Breast epithelium (tissue), 4 donors: ENCODE measurements at regions not wholly inside any gene's neighbourhood (a gene's known extent, or its start where the extent isn't known, plus 50 kb on each side); places are given as distances from the start of the nearest gene placed in this dataset.

Experiments used
- DNase-seq, 2 donors: peaks; one replicate each; pipeline ENCODE4 v3.0.0-alpha.2; 2019; ENCODE audit warnings: low spot score in 2 of 2
- H3K27ac ChIP-seq, 2 donors: fragments of 200-600 bp; sonication (generic) in 1 of 2; one replicate each; pipeline ENCODE4 v1.5.1; 2016 to 2019; ENCODE audit warnings: mild to moderate bottlenecking in 1 of 2
- H3K27me3 ChIP-seq, 2 donors: fragments of 200-600 bp; sonication (generic) in 1 of 2; one replicate each; pipeline versions ENCODE4 v1.5.1 to v1.6.0; 2017 to 2019; ENCODE audit warnings: control low read depth in 1 of 2, mild to moderate bottlenecking in 1 of 2
- H3K36me3 ChIP-seq: fragments of 200-600 bp; one replicate; pipeline ENCODE4 v1.5.1; 2019
- H3K4me1 ChIP-seq, 2 donors: fragments of 200-600 bp; sonication (generic); one replicate each; pipeline ENCODE4 v1.5.1; 2016 to 2019; ENCODE audit warnings: control low read depth in 1 of 2
- H3K4me3 ChIP-seq, 3 donors: fragments of 200-600 bp; sonication (generic); 1 replicate in 2 of 3; 2 replicates in 1 of 3; pipeline ENCODE4 v1.5.1; 2016 to 2019; ENCODE audit warnings: mild to moderate bottlenecking in 3 of 3, moderate library complexity in 2 of 3
- H3K9me3 ChIP-seq, 2 donors: fragments of 200-600 bp; sonication (generic) in 1 of 2; one replicate each; pipeline ENCODE4 v1.5.1; 2016 to 2019; ENCODE audit warnings: control low read depth in 1 of 2
- POLR2A ChIP-seq: fragments of 450-650 bp; IDR thresholded peaks from one replicate; pipeline ENCODE4 v1.6.1; 2016; ENCODE audit warnings: antibody characterized with exemption, mild to moderate bottlenecking, moderate library complexity
- POLR2AphosphoS5 ChIP-seq, 3 donors: sonication (generic); formaldehyde crosslinking; IDR thresholded peaks; one replicate each; pipeline ENCODE4 v1.6.1; 2017; ENCODE audit warnings: antibody characterized with exemption in 3 of 3
- intact Hi-C: fragments of 100-400 bp; cut with DNase I; formaldehyde crosslinking; loops from one replicate; pipeline ENCODE4 v1.15.1; 2023; ENCODE audit warnings: low total_unique reads
- TF ChIP-seq, protein P1 (sequence below), 3 donors: fragments of 450-650 bp; IDR thresholded peaks; one replicate each; pipeline ENCODE4 v1.5.1; 2016 to 2017; ENCODE audit warnings: antibody characterized with exemption in 3 of 3, mild to moderate bottlenecking in 3 of 3, moderate library complexity in 3 of 3

DNA sequence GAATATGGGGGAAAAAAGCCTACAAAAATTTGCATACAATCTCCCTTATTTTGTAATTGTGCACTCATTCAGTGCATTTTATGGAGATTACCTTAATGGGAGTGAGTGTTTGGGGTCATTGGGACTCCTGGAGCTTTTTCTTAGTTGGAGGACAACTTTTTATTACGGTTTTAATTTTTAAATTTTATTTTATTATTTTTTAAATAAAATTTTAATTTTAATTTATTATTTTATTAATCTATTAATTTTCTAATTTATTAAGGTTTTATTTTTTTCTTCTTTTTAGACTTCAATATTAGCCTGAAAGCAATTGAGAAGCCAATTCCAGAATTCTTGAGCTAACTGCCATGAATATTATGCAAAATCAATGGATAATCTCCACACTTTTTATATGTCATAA lies 355.0 kb downstream of the SOCS6 start:
- intact Hi-C loops = loop anchor here (2.0 kb wide), 1 partner anchor 45 kb away; no protein-coding TSS in a partner anchor

DNA sequence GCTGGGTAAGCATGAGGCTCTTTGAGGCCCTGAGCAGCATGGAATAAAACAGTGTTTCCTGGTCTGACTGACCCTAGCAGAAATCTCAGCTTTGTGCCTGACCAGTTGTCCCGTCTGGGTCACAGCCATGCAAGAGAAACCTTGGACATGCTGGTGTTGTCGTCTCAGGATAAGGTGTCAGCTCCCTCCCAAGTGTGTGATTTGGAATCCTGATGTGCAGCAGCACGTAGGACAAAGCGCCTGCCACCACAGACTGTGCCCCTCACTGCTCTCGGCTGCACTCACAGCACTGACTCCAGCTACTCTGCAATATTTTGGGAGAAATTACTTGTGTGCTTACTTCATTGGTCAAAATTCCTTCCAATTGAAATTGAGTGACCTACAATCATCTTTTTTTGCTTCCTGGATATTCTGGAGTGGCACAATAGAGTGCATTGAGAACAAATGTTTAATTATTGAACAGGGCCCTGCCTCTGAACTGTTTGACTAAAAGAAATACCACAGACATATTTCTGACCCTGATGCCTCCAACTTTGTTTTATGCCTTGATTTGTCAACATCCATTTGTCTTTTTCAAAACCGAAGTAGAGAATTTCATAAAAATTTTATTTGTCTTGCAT lies 352.4 kb downstream of the SOCS6 start:
- Histone ChIP-seq H3K4me1 (no peaks in the 10 kb centered on the region), H3K4me3 (no peak overlapping the region), H3K9me3 (no peaks in the 10 kb centered on the region), H3K27me3 (no peaks in the 10 kb centered on the region), H3K36me3 (no peaks in the 10 kb centered on the region), H3K27ac (no peak overlapping the region)
- no peak for TF ChIP-seq POLR2AphosphoS5 (IDR thresholded peaks at IDR 0.05)
- TF ChIP-seq, protein P1, sequence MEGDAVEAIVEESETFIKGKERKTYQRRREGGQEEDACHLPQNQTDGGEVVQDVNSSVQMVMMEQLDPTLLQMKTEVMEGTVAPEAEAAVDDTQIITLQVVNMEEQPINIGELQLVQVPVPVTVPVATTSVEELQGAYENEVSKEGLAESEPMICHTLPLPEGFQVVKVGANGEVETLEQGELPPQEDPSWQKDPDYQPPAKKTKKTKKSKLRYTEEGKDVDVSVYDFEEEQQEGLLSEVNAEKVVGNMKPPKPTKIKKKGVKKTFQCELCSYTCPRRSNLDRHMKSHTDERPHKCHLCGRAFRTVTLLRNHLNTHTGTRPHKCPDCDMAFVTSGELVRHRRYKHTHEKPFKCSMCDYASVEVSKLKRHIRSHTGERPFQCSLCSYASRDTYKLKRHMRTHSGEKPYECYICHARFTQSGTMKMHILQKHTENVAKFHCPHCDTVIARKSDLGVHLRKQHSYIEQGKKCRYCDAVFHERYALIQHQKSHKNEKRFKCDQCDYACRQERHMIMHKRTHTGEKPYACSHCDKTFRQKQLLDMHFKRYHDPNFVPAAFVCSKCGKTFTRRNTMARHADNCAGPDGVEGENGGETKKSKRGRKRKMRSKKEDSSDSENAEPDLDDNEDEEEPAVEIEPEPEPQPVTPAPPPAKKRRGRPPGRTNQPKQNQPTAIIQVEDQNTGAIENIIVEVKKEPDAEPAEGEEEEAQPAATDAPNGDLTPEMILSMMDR (IDR thresholded peaks at IDR 0.05) = no peak
- no peak for TF ChIP-seq POLR2A
- DNase-seq = no peak
- intact Hi-C loops = no loop called here

More for the DNA sequence above, 355.0 kb downstream of the SOCS6 start:
- H3K4me1 ChIP-seq = no peaks in the 10 kb centered on the region
- H3K27me3 ChIP-seq = no peaks in the 10 kb centered on the region
- no peaks in the 10 kb centered on the region for H3K9me3 ChIP-seq
- TF ChIP-seq, protein P1 (IDR thresholded peaks at IDR 0.05) = no peak
- TF ChIP-seq POLR2A = no peak
- no peak for TF ChIP-seq POLR2AphosphoS5 (IDR thresholded peaks at IDR 0.05)
- H3K4me3 ChIP-seq = no peak overlapping the region
- no peak for DNase-seq
- H3K36me3 ChIP-seq = no peaks in the 10 kb centered on the region
- no peak overlapping the region for H3K27ac ChIP-seq

DNA sequence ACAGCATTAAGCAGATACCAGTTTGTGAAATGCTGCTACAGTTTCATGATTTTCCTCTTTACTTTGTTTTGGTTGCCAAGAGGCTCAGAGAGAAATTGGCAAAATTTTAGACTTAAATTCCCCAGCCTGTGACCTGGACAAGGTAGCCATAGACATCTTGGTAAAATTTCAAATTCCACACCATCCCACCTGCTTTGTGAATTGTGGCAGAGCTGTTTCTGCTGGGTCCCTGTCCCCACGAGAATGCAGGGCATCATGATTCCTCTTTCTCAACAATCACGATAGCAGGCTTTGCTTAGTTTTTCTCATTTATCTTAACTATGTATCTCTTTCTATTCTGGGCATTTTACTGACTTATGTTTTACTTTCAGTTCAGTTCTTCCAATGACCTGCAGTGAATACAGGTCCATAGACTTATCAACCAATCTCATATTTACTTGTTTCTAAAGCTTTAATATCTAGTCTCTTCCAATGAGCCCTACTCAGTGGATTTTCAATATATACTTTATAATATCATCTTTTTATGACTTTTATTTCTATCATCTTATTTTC lies 351.6 kb downstream of the SOCS6 start:
- no peak for DNase-seq
- Histone ChIP-seq H3K27ac (no peak overlapping the region), H3K9me3 (no peaks in the 10 kb centered on the region), H3K4me3 (no peak overlapping the region), H3K27me3 (no peaks in the 10 kb centered on the region), H3K36me3 (no peaks in the 10 kb centered on the region), H3K4me1 (no peaks in the 10 kb centered on the region)
- intact Hi-C loops = no loop called here
- TF ChIP-seq, protein P1 (IDR thresholded peaks at IDR 0.05) = no peak
- TF ChIP-seq POLR2A = no peak
- no peak for TF ChIP-seq POLR2AphosphoS5 (IDR thresholded peaks at IDR 0.05)

DNA sequence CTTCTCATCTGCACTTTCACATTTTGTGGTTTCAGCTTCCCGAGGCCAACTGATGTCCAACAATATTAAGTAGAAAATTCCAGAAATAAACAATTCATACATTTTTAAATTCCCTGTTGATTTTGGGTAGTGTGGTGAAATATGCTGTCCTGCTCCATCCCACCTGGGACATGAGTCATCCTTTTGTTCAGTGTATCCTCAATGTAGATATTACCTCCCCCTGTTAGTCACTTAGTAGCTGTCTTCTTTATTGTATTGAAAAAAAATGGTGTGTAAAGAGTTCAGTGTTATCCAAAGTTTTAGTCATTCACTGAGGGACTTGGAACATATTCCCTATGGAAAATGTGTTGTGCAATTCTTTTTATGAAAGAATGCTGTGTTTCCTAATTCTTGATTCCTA lies 348.1 kb downstream of the SOCS6 start:
- Histone ChIP-seq H3K9me3 (no peaks in the 10 kb centered on the region), H3K4me1 (no peaks in the 10 kb centered on the region), H3K4me3 (no peak overlapping the region), H3K27ac (no peak overlapping the region), H3K27me3 (no peaks in the 10 kb centered on the region), H3K36me3 (no peaks in the 10 kb centered on the region)
- TF ChIP-seq POLR2AphosphoS5 (IDR thresholded peaks at IDR 0.05) (no peak), POLR2A (no peak)
- TF ChIP-seq, protein P1 (IDR thresholded peaks at IDR 0.05) = no peak
- DNase-seq = no peak
- intact Hi-C loops = no loop called here

DNA sequence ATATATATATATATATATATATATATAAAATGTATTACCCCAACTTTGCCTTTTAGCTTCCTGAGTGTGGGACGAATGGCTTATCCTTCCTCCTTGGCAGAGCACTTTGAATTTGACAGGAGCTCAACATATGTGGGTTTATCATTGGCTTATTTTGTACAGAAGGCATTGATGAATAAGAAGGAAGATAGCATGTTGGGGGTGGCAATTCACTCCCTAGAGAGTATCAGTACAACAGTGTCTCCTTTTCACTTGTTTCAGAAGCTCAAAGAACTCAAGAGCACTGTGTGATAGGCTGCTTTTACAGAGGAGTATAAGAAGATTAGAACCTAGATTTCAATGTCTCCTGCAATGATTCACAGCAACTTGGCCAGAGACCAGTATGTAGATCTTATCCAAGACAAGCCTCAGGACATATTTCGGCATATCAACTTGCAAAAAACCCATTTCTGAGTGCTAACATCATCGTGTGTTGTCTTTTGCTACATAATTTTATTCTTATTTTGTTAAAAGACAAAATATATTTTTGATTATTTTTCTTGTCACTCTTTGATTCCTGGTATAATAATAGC lies 345.8 kb downstream of the SOCS6 start:
- no peak for TF ChIP-seq POLR2AphosphoS5 (IDR thresholded peaks at IDR 0.05)
- no peak for TF ChIP-seq POLR2A
- TF ChIP-seq, protein P1 (IDR thresholded peaks at IDR 0.05) = no peak
- intact Hi-C loops = loop anchor here (5.0 kb wide), 1 partner anchor 373 kb away; no protein-coding TSS in a partner anchor
- Histone ChIP-seq H3K36me3 (no peaks in the 10 kb centered on the region), H3K9me3 (no peaks in the 10 kb centered on the region), H3K4me1 (no peaks in the 10 kb centered on the region), H3K27me3 (no peaks in the 10 kb centered on the region), H3K27ac (no peak overlapping the region), H3K4me3 (no peak overlapping the region)
- no peak for DNase-seq
